ENCODE measurements at regions not wholly inside any gene's neighbourhood (a gene's known extent, or its start where the extent isn't known, plus 50 kb on each side); places are given as distances from the start of the nearest gene placed in this dataset.
"Not testable (repeated sequence)": the region's sequence is repeated elsewhere in the genome, so short reads cannot be mapped to it uniquely, and the experiment has no call there.

- no peaks in the 10 kb centered on the region for H3K4me1 Mint-ChIP-seq
- DNase-seq, result no peak
- no peak overlapping the region for H3K27ac Mint-ChIP-seq
- H3K27me3 Mint-ChIP-seq, result no peaks in the 10 kb centered on the region
- H3K9me3 Mint-ChIP-seq, result peaks cover 6 to 8% of the 10 kb centered on the region in 2 donors
- ATAC-seq, result no peak
- H3K4me3 Mint-ChIP-seq, result no peak overlapping the region
Measured at GRCh38 chr3:6612034-6612616, 248.8 kb upstream of the GRM7 start.

- DNase-seq (no peak), ATAC-seq (no peak)
- Mint-ChIP-seq H3K27me3 (no peaks in the 10 kb centered on the region), H3K27ac (peak overlapping the region in 1 of 2 donors; percentile 34), H3K9me3 (peaks cover 3 to 13% of the 10 kb centered on the region in 2 donors), H3K4me3 (no peak overlapping the region), H3K4me1 (no peaks in the 10 kb centered on the region)
Measured at GRCh38 chr3:6622260-6622659, 238.7 kb upstream of the GRM7 start.

- ATAC-seq (no peak), DNase-seq (no peak)
- H3K27me3 Mint-ChIP-seq, result no peaks in the 10 kb centered on the region
- no peaks in the 10 kb centered on the region for H3K4me1 Mint-ChIP-seq
- H3K9me3 Mint-ChIP-seq, result peaks cover 3 to 16% of the 10 kb centered on the region in 2 donors
- H3K27ac Mint-ChIP-seq, result no peak overlapping the region
- no peak overlapping the region for H3K4me3 Mint-ChIP-seq
Measured at GRCh38 chr3:6622712-6623111, 238.2 kb upstream of the GRM7 start.

GRCh38 chr3:6631376-6631775, 229.5 kb upstream of the GRM7 start:
- H3K4me3 Mint-ChIP-seq, result no peak overlapping the region
- H3K4me1 Mint-ChIP-seq, result no peaks in the 10 kb centered on the region
- no peak for DNase-seq
- H3K9me3 Mint-ChIP-seq, result peaks cover 0 to 9% of the 10 kb centered on the region in 2 donors
- no peak overlapping the region for H3K27ac Mint-ChIP-seq
- ATAC-seq, result no peak
- no peaks in the 10 kb centered on the region for H3K27me3 Mint-ChIP-seq

- DNase-seq (no peak), ATAC-seq (no peak)
- Mint-ChIP-seq H3K4me1 (no peaks in the 10 kb centered on the region), H3K27ac (no peak overlapping the region), H3K9me3 (no peaks in the 10 kb centered on the region), H3K4me3 (no peak overlapping the region), H3K27me3 (no peaks in the 10 kb centered on the region)
Measured at GRCh38 chr3:6640907-6641306, 220.0 kb upstream of the GRM7 start.

GRCh38 chr3:6644070-6644929, 216.6 kb upstream of the GRM7 start:
- DNase-seq (no peak), ATAC-seq (no peak)
- Mint-ChIP-seq H3K27ac (no peak overlapping the region), H3K27me3 (no peaks in the 10 kb centered on the region), H3K4me3 (no peak overlapping the region), H3K4me1 (no peaks in the 10 kb centered on the region), H3K9me3 (no peaks in the 10 kb centered on the region)

GRCh38 chr3:6654670-6655069, 206.2 kb upstream of the GRM7 start:
- Mint-ChIP-seq H3K4me1 (no peaks in the 10 kb centered on the region), H3K9me3 (peaks cover 25 to 38% of the 10 kb centered on the region in 2 donors), H3K27me3 (no peaks in the 10 kb centered on the region), H3K27ac (no peak overlapping the region), H3K4me3 (no peak overlapping the region)
- no peak for DNase-seq
- no peak for ATAC-seq

- H3K4me1 Mint-ChIP-seq, result no peaks in the 10 kb centered on the region
- H3K27ac Mint-ChIP-seq, result no peak overlapping the region
- H3K9me3 Mint-ChIP-seq, result peaks cover 21 to 38% of the 10 kb centered on the region in 2 donors
- H3K27me3 Mint-ChIP-seq, result no peaks in the 10 kb centered on the region
- no peak overlapping the region for H3K4me3 Mint-ChIP-seq
- no peak for DNase-seq
- ATAC-seq, result no peak
Measured at GRCh38 chr3:6655275-6655674, 205.6 kb upstream of the GRM7 start.

GRCh38 chr3:6657591-6657990, 203.3 kb upstream of the GRM7 start:
- ATAC-seq (no peak), DNase-seq (no peak)
- H3K4me1 Mint-ChIP-seq, result no peaks in the 10 kb centered on the region
- no peaks in the 10 kb centered on the region for H3K27me3 Mint-ChIP-seq
- H3K4me3 Mint-ChIP-seq, result no peak overlapping the region
- H3K27ac Mint-ChIP-seq, result no peak overlapping the region
- peaks cover 23 to 39% of the 10 kb centered on the region in 2 donors for H3K9me3 Mint-ChIP-seq

- DNase-seq (no peak), ATAC-seq (no peak)
- Mint-ChIP-seq H3K27ac (no peak overlapping the region), H3K27me3 (no peaks in the 10 kb centered on the region), H3K4me3 (no peak overlapping the region), H3K4me1 (no peaks in the 10 kb centered on the region), H3K9me3 (peaks cover 22 to 32% of the 10 kb centered on the region in 2 donors)
Measured at GRCh38 chr3:6667354-6667753, 193.6 kb upstream of the GRM7 start.

- Mint-ChIP-seq H3K9me3 (peaks cover 21 to 29% of the 10 kb centered on the region in 2 donors), H3K4me1 (no peaks in the 10 kb centered on the region)
Measured at GRCh38 chr3:6671363-6671762, 189.6 kb upstream of the GRM7 start.

GRCh38 chr3:6679510-6679909, 181.4 kb upstream of the GRM7 start:
- H3K9me3 Mint-ChIP-seq, result peaks cover 9 to 26% of the 10 kb centered on the region in 2 donors
- no peak overlapping the region for H3K27ac Mint-ChIP-seq
- no peaks in the 10 kb centered on the region for H3K4me1 Mint-ChIP-seq
- no peak for ATAC-seq
- H3K27me3 Mint-ChIP-seq, result no peaks in the 10 kb centered on the region
- no peak overlapping the region for H3K4me3 Mint-ChIP-seq
- no peak for DNase-seq

More at GRCh38 chr3:6671363-6671762, 189.6 kb upstream of the GRM7 start:
- no peak for ATAC-seq
- DNase-seq, result no peak
- Mint-ChIP-seq H3K4me3 (no peak overlapping the region), H3K27me3 (no peaks in the 10 kb centered on the region), H3K27ac (no peak overlapping the region)

GRCh38 chr3:6680119-6680806, 180.7 kb upstream of the GRM7 start:
- H3K27ac Mint-ChIP-seq, result peak overlapping the region in 1 of 2 donors; percentile 13
- ATAC-seq (no peak), DNase-seq (no peak)
- H3K4me3 Mint-ChIP-seq, result no peak overlapping the region
- peaks cover 9 to 26% of the 10 kb centered on the region in 2 donors for H3K9me3 Mint-ChIP-seq
- H3K4me1 Mint-ChIP-seq, result no peaks in the 10 kb centered on the region
- no peaks in the 10 kb centered on the region for H3K27me3 Mint-ChIP-seq

GRCh38 chr3:6697285-6697684, 163.6 kb upstream of the GRM7 start:
- ATAC-seq (no peak), DNase-seq (no peak)
- Mint-ChIP-seq H3K9me3 (peaks cover under 1 to 6% of the 10 kb centered on the region in 2 donors), H3K27me3 (no peaks in the 10 kb centered on the region), H3K27ac (no peak overlapping the region), H3K4me3 (no peak overlapping the region), H3K4me1 (no peaks in the 10 kb centered on the region)

- H3K4me1 Mint-ChIP-seq, result no peaks in the 10 kb centered on the region
- no peak overlapping the region for H3K27ac Mint-ChIP-seq
- H3K4me3 Mint-ChIP-seq, result no peak overlapping the region
- DNase-seq (no peak), ATAC-seq (no peak)
- peaks cover 5 to 6% of the 10 kb centered on the region in 2 donors for H3K9me3 Mint-ChIP-seq
- no peaks in the 10 kb centered on the region for H3K27me3 Mint-ChIP-seq
Measured at GRCh38 chr3:6697722-6698121, 163.2 kb upstream of the GRM7 start.

GRCh38 chr3:6704817-6705216, 156.1 kb upstream of the GRM7 start:
- H3K27ac Mint-ChIP-seq, H3K4me1 Mint-ChIP-seq, H3K27me3 Mint-ChIP-seq, DNase-seq, H3K4me3 Mint-ChIP-seq, ATAC-seq: not testable (repeated sequence)
- peaks cover 10 to 30% of the 10 kb centered on the region in 2 donors for H3K9me3 Mint-ChIP-seq
